Neural crest cell (in vitro differentiated cells): ENCODE measurements at regions not wholly inside any gene's neighbourhood (a gene's known extent, or its start where the extent isn't known, plus 50 kb on each side); places are given as distances from the start of the nearest gene placed in this dataset.

ENCODE experiments used
- DNase-seq: peaks from one replicate; pipeline ENCODE4 v3.0.0; 2021; ENCODE audit warnings: low read depth, mixed read lengths, low spot score
- H3K27ac Mint-ChIP-seq: one replicate; pipeline ENCODE4 v1.8.0; 2021; ENCODE audit warnings: mild to moderate bottlenecking, mixed read lengths; ENCODE audit not compliant: unreplicated experiment
- H3K27me3 Mint-ChIP-seq: 2 replicates; pipeline ENCODE4 v1.8.0; 2021; ENCODE audit warnings: low read depth, mild to moderate bottlenecking, mixed read lengths
- H3K36me3 Mint-ChIP-seq: 2 replicates; pipeline ENCODE4 v1.8.0; 2021; ENCODE audit warnings: low read depth, mild to moderate bottlenecking, mixed read lengths
- H3K4me1 Mint-ChIP-seq: 2 replicates; pipeline ENCODE4 v1.8.0; 2021; ENCODE audit warnings: mixed read lengths
- H3K4me3 Mint-ChIP-seq: one replicate; pipeline ENCODE4 v1.8.0; 2021; ENCODE audit warnings: mild to moderate bottlenecking, mixed read lengths
- H3K9me3 Mint-ChIP-seq: 2 replicates; pipeline ENCODE4 v1.8.0; 2021; ENCODE audit warnings: mixed read lengths
- CTCF ChIP-seq: fragments of 200-600 bp; sonication (generic); conservative IDR thresholded peaks from 2 replicates; pipeline ENCODE4 v1.5.0; 2021; ENCODE audit warnings: antibody characterized with exemption, mild to moderate bottlenecking

- Mint-ChIP-seq H3K4me1 (no peaks in the 10 kb centered on the region), H3K4me3 (no peak overlapping the region), H3K27ac (no peak overlapping the region), H3K36me3 (no peaks in the 10 kb centered on the region), H3K9me3 (no peaks in the 10 kb centered on the region), H3K27me3 (no peaks in the 10 kb centered on the region)
- no peak for DNase-seq
- TF ChIP-seq CTCF = no peak
Observed at GRCh38 chr13:66113882-66114526, 1116.1 kb downstream of the PCDH9 start.

- Mint-ChIP-seq H3K9me3 (no peaks in the 10 kb centered on the region), H3K4me1 (no peaks in the 10 kb centered on the region), H3K27me3 (no peaks in the 10 kb centered on the region), H3K36me3 (no peaks in the 10 kb centered on the region), H3K4me3 (no peak overlapping the region), H3K27ac (no peak overlapping the region)
- DNase-seq = no peak
- TF ChIP-seq CTCF = peak; percentile 9
Observed at GRCh38 chr13:66111628-66112027, 1118.5 kb downstream of the PCDH9 start.

- no peak for TF ChIP-seq CTCF
- no peak for DNase-seq
- Mint-ChIP-seq H3K27ac (no peak overlapping the region), H3K4me1 (no peaks in the 10 kb centered on the region), H3K27me3 (no peaks in the 10 kb centered on the region), H3K4me3 (no peak overlapping the region), H3K9me3 (no peaks in the 10 kb centered on the region), H3K36me3 (no peaks in the 10 kb centered on the region)
Observed at GRCh38 chr13:66106246-66106645, 1123.9 kb downstream of the PCDH9 start.

- Mint-ChIP-seq H3K27ac (no peak overlapping the region), H3K4me3 (no peak overlapping the region), H3K4me1 (peaks cover 9% of the 10 kb centered on the region), H3K27me3 (no peaks in the 10 kb centered on the region), H3K36me3 (no peaks in the 10 kb centered on the region), H3K9me3 (no peaks in the 10 kb centered on the region)
- no peak for DNase-seq
- no peak for TF ChIP-seq CTCF
Observed at GRCh38 chr13:66102864-66103263, 1127.3 kb downstream of the PCDH9 start.

GRCh38 chr13:66099825-66100224 lies 1130.3 kb downstream of the PCDH9 start:
- Mint-ChIP-seq H3K27ac (no peak overlapping the region), H3K4me3 (no peak overlapping the region), H3K4me1 (peaks cover 9% of the 10 kb centered on the region), H3K9me3 (peaks cover under 1% of the 10 kb centered on the region), H3K27me3 (no peaks in the 10 kb centered on the region), H3K36me3 (no peaks in the 10 kb centered on the region)
- no peak for TF ChIP-seq CTCF
- no peak for DNase-seq
